ENCODE measurements at regions not wholly inside any gene's neighbourhood (a gene's known extent, or its start where the extent isn't known, plus 50 kb on each side); places are given as distances from the start of the nearest gene placed in this dataset.

- H3K27ac ChIP-seq (ENCODE audit: low read length), result no peak overlapping the region
- no peaks in the 10 kb centered on the region for H3K4me1 ChIP-seq (ENCODE audit: control insufficient read depth, insufficient read depth, low read length)
- no peaks in the 10 kb centered on the region for H3K9me3 ChIP-seq (ENCODE audit: control insufficient read depth in 2 of 2, low read length in 2 of 2)
- no peak overlapping the region for H3K9ac ChIP-seq (ENCODE audit: low read length in 2 of 2)
- no peak overlapping the region for H3K4me3 ChIP-seq (ENCODE audit: low read length in 2 of 2)
- H3K27me3 ChIP-seq (ENCODE audit: control insufficient read depth in 1 of 2, insufficient read depth in 2 of 2, low read length in 2 of 2), result no peaks in the 10 kb centered on the region
- no peaks in the 10 kb centered on the region for H3K36me3 ChIP-seq (ENCODE audit: control insufficient read depth in 2 of 2, insufficient read depth in 2 of 2, low read length in 2 of 2)
Observed at GRCh38 chr6:91447530-91448254, 860.8 kb upstream of the MAP3K7 start.

GRCh38 chr6:91447081-91447480 lies 860.2 kb upstream of the MAP3K7 start:
- Histone ChIP-seq H3K9ac (ENCODE audit: low read length in 2 of 2) (no peak overlapping the region), H3K36me3 (ENCODE audit: control insufficient read depth in 2 of 2, insufficient read depth in 2 of 2, low read length in 2 of 2) (no peaks in the 10 kb centered on the region), H3K9me3 (ENCODE audit: control insufficient read depth in 2 of 2, low read length in 2 of 2) (no peaks in the 10 kb centered on the region), H3K27me3 (ENCODE audit: control insufficient read depth in 1 of 2, insufficient read depth in 2 of 2, low read length in 2 of 2) (no peaks in the 10 kb centered on the region), H3K4me3 (ENCODE audit: low read length in 2 of 2) (no peak overlapping the region), H3K27ac (ENCODE audit: low read length) (no peak overlapping the region), H3K4me1 (ENCODE audit: control insufficient read depth, insufficient read depth, low read length) (no peaks in the 10 kb centered on the region)

- Histone ChIP-seq H3K36me3 (ENCODE audit: control insufficient read depth in 2 of 2, insufficient read depth in 2 of 2, low read length in 2 of 2) (no peaks in the 10 kb centered on the region), H3K9ac (ENCODE audit: low read length in 2 of 2) (no peak overlapping the region), H3K4me3 (ENCODE audit: low read length in 2 of 2) (no peak overlapping the region), H3K9me3 (ENCODE audit: control insufficient read depth in 2 of 2, low read length in 2 of 2) (no peaks in the 10 kb centered on the region), H3K27me3 (ENCODE audit: control insufficient read depth in 1 of 2, insufficient read depth in 2 of 2, low read length in 2 of 2) (no peaks in the 10 kb centered on the region), H3K4me1 (ENCODE audit: control insufficient read depth, insufficient read depth, low read length) (no peaks in the 10 kb centered on the region), H3K27ac (ENCODE audit: low read length) (no peak overlapping the region)
Observed at GRCh38 chr6:91443405-91443804, 856.5 kb upstream of the MAP3K7 start.

DNA sequence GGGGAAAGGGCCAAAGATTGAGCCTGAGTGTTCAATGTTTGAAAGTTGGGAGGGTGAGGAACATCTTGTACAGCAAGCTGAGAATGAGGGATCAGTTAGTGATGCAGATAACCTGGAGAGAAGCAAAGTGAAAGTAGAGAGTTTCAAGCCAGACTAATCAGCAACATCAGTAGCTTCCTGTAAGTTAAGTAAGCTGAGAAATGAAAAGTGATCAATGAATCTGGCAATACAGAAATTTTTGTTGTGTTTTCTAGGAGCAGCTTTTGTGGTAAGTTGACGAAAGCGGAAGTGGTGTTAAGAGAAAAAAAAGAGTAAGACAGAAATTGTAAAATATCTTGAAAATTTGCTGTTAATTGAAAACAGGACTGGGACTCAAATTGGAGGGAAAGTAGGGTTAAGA lies 855.5 kb upstream of the MAP3K7 start:
- H3K27ac ChIP-seq (ENCODE audit: low read length), result no peak overlapping the region
- H3K9me3 ChIP-seq (ENCODE audit: control insufficient read depth in 2 of 2, low read length in 2 of 2), result no peaks in the 10 kb centered on the region
- no peaks in the 10 kb centered on the region for H3K4me1 ChIP-seq (ENCODE audit: control insufficient read depth, insufficient read depth, low read length)
- no peaks in the 10 kb centered on the region for H3K36me3 ChIP-seq (ENCODE audit: control insufficient read depth in 2 of 2, insufficient read depth in 2 of 2, low read length in 2 of 2)
- H3K4me3 ChIP-seq (ENCODE audit: low read length in 2 of 2), result no peak overlapping the region
- no peaks in the 10 kb centered on the region for H3K27me3 ChIP-seq (ENCODE audit: control insufficient read depth in 1 of 2, insufficient read depth in 2 of 2, low read length in 2 of 2)
- no peak overlapping the region for H3K9ac ChIP-seq (ENCODE audit: low read length in 2 of 2)

- no peaks in the 10 kb centered on the region for H3K36me3 ChIP-seq (ENCODE audit: control insufficient read depth in 2 of 2, insufficient read depth in 2 of 2, low read length in 2 of 2)
- H3K9me3 ChIP-seq (ENCODE audit: control insufficient read depth in 2 of 2, low read length in 2 of 2), result no peaks in the 10 kb centered on the region
- no peaks in the 10 kb centered on the region for H3K27me3 ChIP-seq (ENCODE audit: control insufficient read depth in 1 of 2, insufficient read depth in 2 of 2, low read length in 2 of 2)
- H3K4me3 ChIP-seq (ENCODE audit: low read length in 2 of 2), result no peak overlapping the region
- no peak overlapping the region for H3K27ac ChIP-seq (ENCODE audit: low read length)
- H3K4me1 ChIP-seq (ENCODE audit: control insufficient read depth, insufficient read depth, low read length), result no peaks in the 10 kb centered on the region
- no peak overlapping the region for H3K9ac ChIP-seq (ENCODE audit: low read length in 2 of 2)
Observed at GRCh38 chr6:91438570-91438969, 851.7 kb upstream of the MAP3K7 start.

GRCh38 chr6:91437315-91437729 lies 850.5 kb upstream of the MAP3K7 start:
- H3K9ac ChIP-seq (ENCODE audit: low read length in 2 of 2), result no peak overlapping the region
- H3K4me1 ChIP-seq (ENCODE audit: control insufficient read depth, insufficient read depth, low read length), result no peaks in the 10 kb centered on the region
- no peaks in the 10 kb centered on the region for H3K36me3 ChIP-seq (ENCODE audit: control insufficient read depth in 2 of 2, insufficient read depth in 2 of 2, low read length in 2 of 2)
- no peak overlapping the region for H3K4me3 ChIP-seq (ENCODE audit: low read length in 2 of 2)
- H3K9me3 ChIP-seq (ENCODE audit: control insufficient read depth in 2 of 2, low read length in 2 of 2), result no peaks in the 10 kb centered on the region
- no peak overlapping the region for H3K27ac ChIP-seq (ENCODE audit: low read length)
- H3K27me3 ChIP-seq (ENCODE audit: control insufficient read depth in 1 of 2, insufficient read depth in 2 of 2, low read length in 2 of 2), result no peaks in the 10 kb centered on the region

GRCh38 chr6:91436448-91436847 lies 849.6 kb upstream of the MAP3K7 start:
- no peaks in the 10 kb centered on the region for H3K36me3 ChIP-seq (ENCODE audit: control insufficient read depth in 2 of 2, insufficient read depth in 2 of 2, low read length in 2 of 2)
- no peaks in the 10 kb centered on the region for H3K9me3 ChIP-seq (ENCODE audit: control insufficient read depth in 2 of 2, low read length in 2 of 2)
- H3K27ac ChIP-seq (ENCODE audit: low read length), result no peak overlapping the region
- H3K4me1 ChIP-seq (ENCODE audit: control insufficient read depth, insufficient read depth, low read length), result no peaks in the 10 kb centered on the region
- H3K27me3 ChIP-seq (ENCODE audit: control insufficient read depth in 1 of 2, insufficient read depth in 2 of 2, low read length in 2 of 2), result no peaks in the 10 kb centered on the region
- no peak overlapping the region for H3K9ac ChIP-seq (ENCODE audit: low read length in 2 of 2)
- H3K4me3 ChIP-seq (ENCODE audit: low read length in 2 of 2), result no peak overlapping the region

DNA sequence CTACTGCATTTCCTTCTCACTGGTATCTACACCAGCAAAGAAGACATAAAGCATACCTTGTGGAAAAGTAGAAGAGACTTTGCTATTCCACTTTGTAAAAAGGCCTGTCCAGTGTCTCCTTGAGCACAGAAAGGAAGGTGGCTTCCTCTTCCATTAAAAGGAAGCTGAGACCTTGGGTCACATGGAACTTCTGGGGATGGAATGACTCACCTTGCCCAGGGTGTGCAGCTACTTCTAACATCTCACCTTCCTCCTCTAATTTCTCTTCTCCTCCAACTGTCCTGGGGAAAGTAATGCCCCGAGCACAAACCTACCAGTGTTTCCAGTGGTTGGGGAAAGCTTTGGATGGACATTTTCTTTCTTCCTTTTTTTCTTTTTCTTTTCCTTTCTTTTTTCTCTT lies 848.8 kb upstream of the MAP3K7 start:
- no peak overlapping the region for H3K27ac ChIP-seq (ENCODE audit: low read length)
- H3K36me3 ChIP-seq (ENCODE audit: control insufficient read depth in 2 of 2, insufficient read depth in 2 of 2, low read length in 2 of 2), result no peaks in the 10 kb centered on the region
- H3K27me3 ChIP-seq (ENCODE audit: control insufficient read depth in 1 of 2, insufficient read depth in 2 of 2, low read length in 2 of 2), result no peaks in the 10 kb centered on the region
- H3K4me3 ChIP-seq (ENCODE audit: low read length in 2 of 2), result no peak overlapping the region
- no peaks in the 10 kb centered on the region for H3K4me1 ChIP-seq (ENCODE audit: control insufficient read depth, insufficient read depth, low read length)
- no peaks in the 10 kb centered on the region for H3K9me3 ChIP-seq (ENCODE audit: control insufficient read depth in 2 of 2, low read length in 2 of 2)
- no peak overlapping the region for H3K9ac ChIP-seq (ENCODE audit: low read length in 2 of 2)

DNA sequence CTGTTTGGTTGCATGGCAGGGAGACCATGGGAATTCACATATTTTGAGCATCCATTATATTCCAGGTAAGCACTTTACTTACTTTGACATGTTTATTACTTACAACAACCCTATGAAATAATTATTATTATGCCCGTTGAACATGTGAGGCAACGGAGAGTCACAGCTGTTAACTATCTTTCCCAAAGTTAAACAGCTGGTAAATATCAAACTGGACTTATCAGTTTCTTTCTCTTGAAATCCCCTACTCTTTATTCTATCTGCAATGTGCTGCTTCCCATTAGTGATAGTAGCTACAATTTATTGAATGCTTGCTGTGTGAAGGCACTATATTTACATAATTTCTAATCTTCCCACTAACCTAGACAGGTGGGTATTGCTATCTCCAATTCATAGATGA lies 847.7 kb upstream of the MAP3K7 start:
- no peak overlapping the region for H3K9ac ChIP-seq (ENCODE audit: low read length in 2 of 2)
- H3K4me3 ChIP-seq (ENCODE audit: low read length in 2 of 2), result no peak overlapping the region
- no peak overlapping the region for H3K27ac ChIP-seq (ENCODE audit: low read length)
- H3K36me3 ChIP-seq (ENCODE audit: control insufficient read depth in 2 of 2, insufficient read depth in 2 of 2, low read length in 2 of 2), result no peaks in the 10 kb centered on the region
- H3K4me1 ChIP-seq (ENCODE audit: control insufficient read depth, insufficient read depth, low read length), result no peaks in the 10 kb centered on the region
- no peaks in the 10 kb centered on the region for H3K27me3 ChIP-seq (ENCODE audit: control insufficient read depth in 1 of 2, insufficient read depth in 2 of 2, low read length in 2 of 2)
- H3K9me3 ChIP-seq (ENCODE audit: control insufficient read depth in 2 of 2, low read length in 2 of 2), result no peaks in the 10 kb centered on the region

GRCh38 chr6:91433660-91434534 lies 847.0 kb upstream of the MAP3K7 start:
- H3K27ac ChIP-seq (ENCODE audit: low read length), result no peak overlapping the region
- no peak overlapping the region for H3K4me3 ChIP-seq (ENCODE audit: low read length in 2 of 2)
- H3K9me3 ChIP-seq (ENCODE audit: control insufficient read depth in 2 of 2, low read length in 2 of 2), result no peaks in the 10 kb centered on the region
- no peaks in the 10 kb centered on the region for H3K27me3 ChIP-seq (ENCODE audit: control insufficient read depth in 1 of 2, insufficient read depth in 2 of 2, low read length in 2 of 2)
- H3K36me3 ChIP-seq (ENCODE audit: control insufficient read depth in 2 of 2, insufficient read depth in 2 of 2, low read length in 2 of 2), result no peaks in the 10 kb centered on the region
- H3K4me1 ChIP-seq (ENCODE audit: control insufficient read depth, insufficient read depth, low read length), result no peaks in the 10 kb centered on the region
- no peak overlapping the region for H3K9ac ChIP-seq (ENCODE audit: low read length in 2 of 2)

Data from stomach smooth muscle (tissue), 2 donors.